ENCODE measurements at regions not wholly inside any gene's neighbourhood (a gene's known extent, or its start where the extent isn't known, plus 50 kb on each side); places are given as distances from the start of the nearest gene placed in this dataset.

DNA sequence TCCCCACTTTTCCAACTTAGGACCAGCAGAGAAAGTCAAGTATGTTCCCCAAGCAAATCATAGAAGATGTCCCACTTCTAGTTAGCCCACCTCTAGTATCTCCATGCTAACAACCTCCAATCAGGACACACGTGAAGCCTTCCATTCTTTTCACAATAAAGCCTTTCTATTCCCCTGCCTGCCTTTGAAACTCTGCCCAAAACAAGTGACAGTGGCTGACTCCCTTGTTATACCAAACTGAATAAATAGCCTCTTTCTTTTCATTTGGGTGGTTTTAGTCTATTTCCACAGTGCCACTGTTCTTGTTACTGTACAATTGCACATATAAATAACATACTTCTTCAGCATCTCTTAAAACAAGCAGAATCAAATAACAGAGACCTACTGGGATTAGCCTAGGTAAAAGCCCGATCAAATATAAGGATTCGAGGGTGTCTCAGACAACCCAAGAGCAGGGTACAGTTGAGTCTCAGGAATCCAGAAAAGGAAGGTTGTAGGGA is 118.0 kb upstream of the NPHP3 start:
- H3K27ac ChIP-seq: no peak overlapping the region
- TF ChIP-seq, protein P1, sequence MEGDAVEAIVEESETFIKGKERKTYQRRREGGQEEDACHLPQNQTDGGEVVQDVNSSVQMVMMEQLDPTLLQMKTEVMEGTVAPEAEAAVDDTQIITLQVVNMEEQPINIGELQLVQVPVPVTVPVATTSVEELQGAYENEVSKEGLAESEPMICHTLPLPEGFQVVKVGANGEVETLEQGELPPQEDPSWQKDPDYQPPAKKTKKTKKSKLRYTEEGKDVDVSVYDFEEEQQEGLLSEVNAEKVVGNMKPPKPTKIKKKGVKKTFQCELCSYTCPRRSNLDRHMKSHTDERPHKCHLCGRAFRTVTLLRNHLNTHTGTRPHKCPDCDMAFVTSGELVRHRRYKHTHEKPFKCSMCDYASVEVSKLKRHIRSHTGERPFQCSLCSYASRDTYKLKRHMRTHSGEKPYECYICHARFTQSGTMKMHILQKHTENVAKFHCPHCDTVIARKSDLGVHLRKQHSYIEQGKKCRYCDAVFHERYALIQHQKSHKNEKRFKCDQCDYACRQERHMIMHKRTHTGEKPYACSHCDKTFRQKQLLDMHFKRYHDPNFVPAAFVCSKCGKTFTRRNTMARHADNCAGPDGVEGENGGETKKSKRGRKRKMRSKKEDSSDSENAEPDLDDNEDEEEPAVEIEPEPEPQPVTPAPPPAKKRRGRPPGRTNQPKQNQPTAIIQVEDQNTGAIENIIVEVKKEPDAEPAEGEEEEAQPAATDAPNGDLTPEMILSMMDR (IDR thresholded peaks at IDR 0.05): no peak
- no peak for DNase-seq (ENCODE audit: low spot score)

DNA sequence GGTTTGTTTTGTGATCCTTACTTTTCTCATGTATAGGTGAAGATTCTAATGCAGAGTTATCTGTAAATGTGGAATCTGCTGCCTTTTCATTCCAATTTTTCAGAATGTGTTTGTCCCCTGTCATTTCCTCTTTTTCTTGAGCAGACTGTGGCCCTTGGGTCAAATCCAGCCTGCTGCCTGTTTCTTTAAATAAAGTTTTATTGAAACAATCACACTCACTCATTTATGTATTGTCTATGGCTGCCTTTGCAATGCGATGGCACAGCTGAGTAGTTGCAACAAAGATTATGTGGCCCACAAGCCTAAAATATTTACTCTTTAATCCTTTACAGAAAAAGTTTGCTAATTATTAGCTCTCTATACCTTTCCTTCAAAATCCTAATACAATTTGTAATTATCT is 116.3 kb upstream of the NPHP3 start:
- DNase-seq (ENCODE audit: low spot score): no peak
- Histone ChIP-seq H3K4me3 (no peak overlapping the region), H3K27ac (no peak overlapping the region)
- TF ChIP-seq, protein P1 (IDR thresholded peaks at IDR 0.05): no peak

More for the DNA sequence above, 118.0 kb upstream of the NPHP3 start:
- H3K4me3 ChIP-seq: no peak overlapping the region

GRCh38 chr3:132837615-132838014 is 115.4 kb upstream of the NPHP3 start:
- TF ChIP-seq, protein P1 (IDR thresholded peaks at IDR 0.05): no peak
- H3K4me3 ChIP-seq: no peak overlapping the region
- no peak for DNase-seq (ENCODE audit: low spot score)
- no peak overlapping the region for H3K27ac ChIP-seq

DNA sequence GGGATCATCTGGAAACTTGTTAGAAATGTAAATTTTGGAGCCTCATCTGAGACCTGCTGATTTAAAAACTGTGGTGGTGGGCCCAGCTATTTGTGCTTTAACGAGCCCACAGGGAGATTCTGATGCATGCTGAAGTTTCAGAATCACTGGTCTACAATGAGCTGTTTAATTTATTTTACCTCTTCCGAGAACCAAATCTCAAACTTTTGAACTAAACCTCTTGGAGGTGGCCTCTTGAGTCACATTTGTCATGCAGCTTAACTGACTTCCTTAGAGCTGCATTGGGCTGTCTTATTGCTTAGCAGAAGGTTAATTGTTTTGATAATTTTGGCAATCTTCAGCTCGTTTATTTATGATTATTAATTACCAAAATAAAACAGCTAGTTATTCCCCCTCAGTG is 112.1 kb upstream of the NPHP3 start:
- H3K27ac ChIP-seq: no peak overlapping the region
- no peak for DNase-seq (ENCODE audit: low spot score)
- TF ChIP-seq, protein P1 (IDR thresholded peaks at IDR 0.05): no peak
- no peak overlapping the region for H3K4me3 ChIP-seq

DNA sequence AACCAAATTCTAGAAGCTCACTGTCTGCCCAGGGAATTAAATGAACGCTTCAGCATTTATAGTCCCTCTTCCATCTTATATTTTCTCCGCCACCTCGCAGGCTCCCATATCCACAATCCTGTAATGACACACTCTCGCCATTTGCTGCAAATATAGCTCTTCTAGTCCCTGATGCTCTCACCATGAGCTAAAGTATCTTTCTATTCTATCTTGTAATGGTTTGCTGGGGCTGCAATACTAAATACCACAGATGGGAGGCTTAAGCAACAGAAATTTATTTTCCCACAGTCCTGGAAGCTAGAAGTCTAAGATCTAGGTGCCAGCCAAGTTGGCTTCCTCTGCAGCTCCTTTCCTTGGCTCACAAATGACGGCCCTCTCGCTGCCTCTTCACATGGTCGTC is 106.9 kb upstream of the NPHP3 start:
- TF ChIP-seq, protein P1 (IDR thresholded peaks at IDR 0.05): no peak
- H3K4me3 ChIP-seq: no peak overlapping the region
- no peak overlapping the region for H3K27ac ChIP-seq
- DNase-seq (ENCODE audit: low spot score): no peak

DNA sequence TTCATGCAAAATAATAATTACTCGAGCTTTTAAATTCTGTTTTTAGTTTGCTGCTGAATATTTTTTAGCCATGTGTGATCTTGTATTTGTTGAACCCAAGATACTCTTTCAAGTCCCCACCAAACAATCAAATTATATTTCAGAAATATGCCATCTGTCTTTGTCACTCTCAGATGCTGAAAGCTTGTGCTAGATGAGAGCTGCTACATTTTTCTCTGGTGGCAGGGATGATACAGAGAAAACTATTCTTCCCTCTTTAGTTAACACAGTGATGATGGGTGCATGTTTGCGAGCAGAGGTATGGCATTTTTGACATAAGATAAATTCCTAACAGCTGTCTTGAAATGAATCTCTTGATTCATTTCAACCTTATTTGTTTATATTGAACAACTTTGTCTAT is 100.6 kb upstream of the NPHP3 start:
- TF ChIP-seq, protein P1 (IDR thresholded peaks at IDR 0.05): no peak
- Histone ChIP-seq H3K27ac (no peak overlapping the region), H3K4me3 (no peak overlapping the region)
- DNase-seq (ENCODE audit: low spot score): no peak

- DNase-seq (ENCODE audit: low spot score): no peak
- no peak overlapping the region for H3K4me3 ChIP-seq
- H3K27ac ChIP-seq: no peak overlapping the region
- TF ChIP-seq, protein P1 (IDR thresholded peaks at IDR 0.05): no peak
Measured at GRCh38 chr3:132822266-132822665, 100.1 kb upstream of the NPHP3 start.

Data from coronary artery (tissue), 2 donors.